IMR-90 (cell line): ENCODE measurements at regions not wholly inside any gene's neighbourhood (a gene's known extent, or its start where the extent isn't known, plus 50 kb on each side); places are given as distances from the start of the nearest gene placed in this dataset.

Experiments used
- CEBPB ChIP-seq: IDR thresholded peaks from 2 replicates; pipeline ENCODE4 v1.6.1; 2012; ENCODE audit warnings: low read depth, low read length, improper control_type of control experiment
- CTCF ChIP-seq: conservative IDR thresholded peaks from 2 replicates; pipeline ENCODE4 v1.5.1; 2012; ENCODE audit warnings: mild to moderate bottlenecking, low read depth, low read length, improper control_type of control experiment
- ELK1 ChIP-seq: fragments of 150-350 bp; IDR thresholded peaks from 2 replicates; pipeline ENCODE4 v1.6.1; 2016; ENCODE audit warnings: low read depth, mild to moderate bottlenecking, low read length, moderate library complexity, borderline replicate concordance
- MAFK ChIP-seq: IDR thresholded peaks from 2 replicates; pipeline ENCODE4 v1.6.1; 2012; ENCODE audit warnings: low read depth, low read length, improper control_type of control experiment
- MXI1 ChIP-seq: IDR thresholded peaks from 2 replicates; pipeline ENCODE4 v1.6.1; 2012; ENCODE audit warnings: low read depth, mild to moderate bottlenecking, low read length, moderate library complexity, borderline replicate concordance
- NFE2L2 ChIP-seq: fragments of 150-350 bp; IDR thresholded peaks from 2 replicates; pipeline ENCODE4 v1.6.1; 2016; ENCODE audit warnings: low read depth, mild to moderate bottlenecking, low read length
- POLR2A ChIP-seq: IDR thresholded peaks from 2 replicates; pipeline ENCODE4 v1.6.1; 2012; ENCODE audit warnings: mild to moderate bottlenecking, low read depth, low read length
- RAD21 ChIP-seq: IDR thresholded peaks from 2 replicates; pipeline ENCODE4 v1.6.1; 2012; ENCODE audit warnings: low read length, improper control_type of control experiment
- RCOR1 ChIP-seq: IDR thresholded peaks from 2 replicates; pipeline ENCODE4 v1.6.1; 2012; ENCODE audit warnings: mild to moderate bottlenecking, low read length, improper control_type of control experiment; ENCODE audit not compliant: insufficient replicate concordance
- RFX5 ChIP-seq: IDR thresholded peaks from 2 replicates; pipeline ENCODE4 v1.8.0; 2012; ENCODE audit warnings: low read depth, mild to moderate bottlenecking, low read length, moderate library complexity

GRCh38 chr7:41554481-41554880 is 148.4 kb downstream of the INHBA start:
- TF ChIP-seq POLR2A: no peak
- no peak for TF ChIP-seq RAD21
- no peak for TF ChIP-seq CTCF
- no peak for TF ChIP-seq RFX5
- TF ChIP-seq NFE2L2: no peak
- TF ChIP-seq RCOR1: no peak
- TF ChIP-seq MAFK: no peak
- no peak for TF ChIP-seq MXI1
- TF ChIP-seq ELK1: no peak
- no peak for TF ChIP-seq CEBPB
